ENCODE measurements at regions not wholly inside any gene's neighbourhood (a gene's known extent, or its start where the extent isn't known, plus 50 kb on each side); places are given as distances from the start of the nearest gene placed in this dataset.
A peak's percentile ranks its signal among the peaks of the same experiment; 100 is the strongest.

GRCh38 chr4:18698119-18698883 lies 676.7 kb upstream of the LCORL start:
- no peak overlapping the region for H3K4me3 ChIP-seq (ENCODE audit: low read length, poor library complexity, severe bottlenecking)
- no peak overlapping the region for H3K9ac ChIP-seq (ENCODE audit: low read depth, low read length, poor library complexity, severe bottlenecking)
- no peaks in the 10 kb centered on the region for H3K4me1 ChIP-seq (ENCODE audit: insufficient read depth, low read length, poor library complexity, severe bottlenecking)
- no peak overlapping the region for H3K4me2 ChIP-seq (ENCODE audit: low read depth, low read length, poor library complexity, severe bottlenecking)
- H3K36me3 ChIP-seq (ENCODE audit: insufficient read depth, low read length), result no peaks in the 10 kb centered on the region
- no peaks in the 10 kb centered on the region for H3K79me2 ChIP-seq (ENCODE audit: insufficient read depth, low read length)
- no peaks in the 10 kb centered on the region for H3K9me2 ChIP-seq (replicated peaks; ENCODE audit: low read depth, low read length)
- no peaks in the 10 kb centered on the region for H3K27me3 ChIP-seq (ENCODE audit: insufficient read depth, low read length, poor library complexity, severe bottlenecking)
- H2AFZ ChIP-seq (ENCODE audit: low read length), result no peak overlapping the region
- H3K9me3 ChIP-seq (ENCODE audit: insufficient read depth, low read depth, low read length), result no peaks in the 10 kb centered on the region
- H3F3A ChIP-seq (ENCODE audit: low read depth), result no peaks in the 10 kb centered on the region
- no peaks in the 10 kb centered on the region for H4K20me1 ChIP-seq (ENCODE audit: insufficient read depth, low read length, poor library complexity, severe bottlenecking)
- TF ChIP-seq CTCF (conservative IDR thresholded peaks at IDR 0.05; ENCODE audit: low read length), result no peak
- TF ChIP-seq EZH2phosphoT487 (IDR thresholded peaks at IDR 0.05; ENCODE audit: borderline replicate concordance), result no peak

- H4K20me1 ChIP-seq (ENCODE audit: insufficient read depth, low read length, poor library complexity, severe bottlenecking), result no peaks in the 10 kb centered on the region
- H3K9me2 ChIP-seq (replicated peaks; ENCODE audit: low read depth, low read length), result no peaks in the 10 kb centered on the region
- H3K9ac ChIP-seq (ENCODE audit: low read depth, low read length, poor library complexity, severe bottlenecking), result no peak overlapping the region
- TF ChIP-seq EZH2phosphoT487 (IDR thresholded peaks at IDR 0.05; ENCODE audit: borderline replicate concordance) (no peak), CTCF (conservative IDR thresholded peaks at IDR 0.05; ENCODE audit: low read length) (no peak)
- H3K4me1 ChIP-seq (ENCODE audit: insufficient read depth, low read length, poor library complexity, severe bottlenecking), result no peaks in the 10 kb centered on the region
- H3K79me2 ChIP-seq (ENCODE audit: insufficient read depth, low read length), result no peaks in the 10 kb centered on the region
- H3K36me3 ChIP-seq (ENCODE audit: insufficient read depth, low read length), result no peaks in the 10 kb centered on the region
- no peak overlapping the region for H3K4me3 ChIP-seq (ENCODE audit: low read length, poor library complexity, severe bottlenecking)
- H3K27me3 ChIP-seq (ENCODE audit: insufficient read depth, low read length, poor library complexity, severe bottlenecking), result no peaks in the 10 kb centered on the region
- no peaks in the 10 kb centered on the region for H3F3A ChIP-seq (ENCODE audit: low read depth)
- no peaks in the 10 kb centered on the region for H3K9me3 ChIP-seq (ENCODE audit: insufficient read depth, low read depth, low read length)
- H3K4me2 ChIP-seq (ENCODE audit: low read depth, low read length, poor library complexity, severe bottlenecking), result no peak overlapping the region
- H2AFZ ChIP-seq (ENCODE audit: low read length), result no peak overlapping the region
Measured at GRCh38 chr4:18695733-18696527, 674.4 kb upstream of the LCORL start.

- peak overlapping the region; percentile 72 for H2AFZ ChIP-seq (ENCODE audit: low read length)
- no peak; the same call in 1 of the 2 replicates for TF ChIP-seq CTCF (conservative IDR thresholded peaks at IDR 0.05; ENCODE audit: low read length)
- no peak for TF ChIP-seq EZH2phosphoT487 (IDR thresholded peaks at IDR 0.05; ENCODE audit: borderline replicate concordance)
- H3K9ac ChIP-seq (ENCODE audit: low read depth, low read length, poor library complexity, severe bottlenecking), result no peak overlapping the region
Measured at GRCh38 chr4:18691431-18692200, 670.1 kb upstream of the LCORL start.

More at GRCh38 chr4:18691431-18692200, 670.1 kb upstream of the LCORL start:
- Histone ChIP-seq H3K4me2 (ENCODE audit: low read depth, low read length, poor library complexity, severe bottlenecking) (peak overlapping the region; percentile 16), H3K4me3 (ENCODE audit: low read length, poor library complexity, severe bottlenecking) (no peak overlapping the region), H3K36me3 (ENCODE audit: insufficient read depth, low read length) (no peaks in the 10 kb centered on the region), H3K79me2 (ENCODE audit: insufficient read depth, low read length) (no peaks in the 10 kb centered on the region), H3F3A (ENCODE audit: low read depth) (no peaks in the 10 kb centered on the region), H3K9me3 (ENCODE audit: insufficient read depth, low read depth, low read length) (no peaks in the 10 kb centered on the region), H3K9me2 (replicated peaks; ENCODE audit: low read depth, low read length) (no peaks in the 10 kb centered on the region), H3K27me3 (ENCODE audit: insufficient read depth, low read length, poor library complexity, severe bottlenecking) (no peaks in the 10 kb centered on the region), H3K4me1 (ENCODE audit: insufficient read depth, low read length, poor library complexity, severe bottlenecking) (no peaks in the 10 kb centered on the region), H4K20me1 (ENCODE audit: insufficient read depth, low read length, poor library complexity, severe bottlenecking) (no peaks in the 10 kb centered on the region)

Measured in Loucy (cell line).